CD4-positive, CD25-positive, alpha-beta regulatory T cell (primary cell): ENCODE measurements at regions not wholly inside any gene's neighbourhood (a gene's known extent, or its start where the extent isn't known, plus 50 kb on each side); places are given as distances from the start of the nearest gene placed in this dataset.

ENCODE experiments used
- ATAC-seq, 2 donors: fragments of 150-1000 bp; cut with Tn5 transposase; one replicate each; pipeline ENCODE4 v1.10.0; 2021; ENCODE audit warnings: low read depth in 2 of 2, moderate number of reproducible peaks in 2 of 2, moderate library complexity in 1 of 2
- DNase-seq, 3 donors: peaks; one replicate each; pipeline versions ENCODE4 v3.0.0 to v3.0.0-alpha.2; 2012 to 2022; ENCODE audit warnings: mixed read lengths in 1 of 3
- H3K27ac ChIP-seq: one replicate; pipeline ENCODE4 v1.7.0; 2013; ENCODE audit warnings: mild to moderate bottlenecking, low read length; ENCODE audit not compliant: insufficient read depth, poor library complexity, severe bottlenecking
- H3K27me3 ChIP-seq: one replicate; pipeline ENCODE4 v1.7.0; 2013; ENCODE audit warnings: low read length; ENCODE audit not compliant: control insufficient read depth, insufficient read depth
- H3K36me3 ChIP-seq: one replicate; pipeline ENCODE4 v1.7.0; 2013; ENCODE audit warnings: mild to moderate bottlenecking, low read length, moderate library complexity; ENCODE audit not compliant: control insufficient read depth, insufficient read depth
- H3K4me1 ChIP-seq: 2 replicates; pipeline ENCODE4 v1.7.0; 2013; ENCODE audit warnings: mild to moderate bottlenecking, low read length; ENCODE audit not compliant: insufficient read depth, control insufficient read depth, poor library complexity, severe bottlenecking
- H3K4me3 ChIP-seq: one replicate; pipeline ENCODE4 v1.7.0; 2013; ENCODE audit warnings: low read depth, mild to moderate bottlenecking, low read length, moderate library complexity
- H3K9me3 ChIP-seq, 2 experiments: 1 replicate in 1 of 2; 2 replicates in 1 of 2; pipeline ENCODE4 v1.7.0; 2013; ENCODE audit warnings: low read length in 2 of 2, mild to moderate bottlenecking in 1 of 2, moderate library complexity in 1 of 2; ENCODE audit not compliant: control insufficient read depth in 2 of 2
- H3K27ac Mint-ChIP-seq, 3 donors: one replicate each; pipeline ENCODE4 v1.8.0; 2020 to 2022; ENCODE audit warnings: mild to moderate bottlenecking in 3 of 3, mixed read lengths in 3 of 3, moderate library complexity in 2 of 3
- H3K27me3 Mint-ChIP-seq: one replicate; pipeline ENCODE4 v1.8.0; 2022; ENCODE audit warnings: mild to moderate bottlenecking, mixed read lengths
- H3K36me3 Mint-ChIP-seq: one replicate; pipeline ENCODE4 v1.8.0; 2020; ENCODE audit warnings: mixed read lengths
- H3K4me1 Mint-ChIP-seq, 4 donors: one replicate each; pipeline ENCODE4 v1.8.0; 2020 to 2022; ENCODE audit warnings: mixed read lengths in 4 of 4, mild to moderate bottlenecking in 1 of 4
- H3K4me3 Mint-ChIP-seq, 4 donors: one replicate each; pipeline ENCODE4 v1.8.0; 2020 to 2022; ENCODE audit warnings: mild to moderate bottlenecking in 4 of 4, mixed read lengths in 4 of 4, moderate library complexity in 3 of 4
- H3K9me3 Mint-ChIP-seq, 7 donors: one replicate each; pipeline ENCODE4 v1.8.0; 2020 to 2022; ENCODE audit warnings: mixed read lengths in 7 of 7, mild to moderate bottlenecking in 3 of 7, moderate library complexity in 2 of 7

- Histone ChIP-seq H3K27ac (no peak overlapping the region), H3K27me3 (no peaks in the 10 kb centered on the region), H3K9me3 (peaks cover 6 to 18% of the 10 kb centered on the region in 2 experiments), H3K36me3 (no peaks in the 10 kb centered on the region), H3K4me1 (no peaks in the 10 kb centered on the region), H3K4me3 (no peak overlapping the region)
- Mint-ChIP-seq H3K36me3 (no peaks in the 10 kb centered on the region), H3K4me3 (no peak overlapping the region), H3K4me1 (no peaks in the 10 kb centered on the region), H3K9me3 (peaks cover 0 to 42% (median 12%) of the 10 kb centered on the region in 7 donors), H3K27ac (no peak overlapping the region), H3K27me3 (peaks cover 6% of the 10 kb centered on the region)
- no peak for ATAC-seq
- no peak for DNase-seq
These were observed 1188.0 kb downstream of the CDH11 start for GRCh38 chr16:63933841-63934240.

- ATAC-seq (no peak), DNase-seq (no peak)
- H3K27ac Mint-ChIP-seq: no peak overlapping the region
- no peaks in the 10 kb centered on the region for H3K36me3 ChIP-seq
- H3K36me3 Mint-ChIP-seq: no peaks in the 10 kb centered on the region
- H3K4me3 Mint-ChIP-seq: no peak overlapping the region
- no peaks in the 10 kb centered on the region for H3K27me3 ChIP-seq
- peaks cover 4 to 29% (median 11%) of the 10 kb centered on the region in 7 donors for H3K9me3 Mint-ChIP-seq
- no peaks in the 10 kb centered on the region for H3K4me1 ChIP-seq
- H3K27me3 Mint-ChIP-seq: no peaks in the 10 kb centered on the region
- no peak overlapping the region for H3K4me3 ChIP-seq
- H3K4me1 Mint-ChIP-seq: no peaks in the 10 kb centered on the region
- no peak overlapping the region for H3K27ac ChIP-seq
- peaks cover 10 to 27% of the 10 kb centered on the region in 2 experiments for H3K9me3 ChIP-seq
These were observed 1193.4 kb downstream of the CDH11 start for GRCh38 chr16:63928421-63928820.

GRCh38 chr16:63925221-63925620, 1196.6 kb downstream of the CDH11 start:
- H3K27me3 Mint-ChIP-seq: no peaks in the 10 kb centered on the region
- H3K27me3 ChIP-seq: no peaks in the 10 kb centered on the region
- no peak for ATAC-seq
- no peaks in the 10 kb centered on the region for H3K4me1 ChIP-seq
- no peaks in the 10 kb centered on the region for H3K4me1 Mint-ChIP-seq
- H3K36me3 Mint-ChIP-seq: no peaks in the 10 kb centered on the region
- no peak overlapping the region for H3K27ac ChIP-seq
- no peak for DNase-seq
- H3K4me3 ChIP-seq: no peak overlapping the region
- peaks cover 6 to 26% (median 11%) of the 10 kb centered on the region in 7 donors for H3K9me3 Mint-ChIP-seq
- H3K9me3 ChIP-seq: peaks cover 5 to 27% of the 10 kb centered on the region in 2 experiments
- no peaks in the 10 kb centered on the region for H3K36me3 ChIP-seq
- no peak overlapping the region for H3K4me3 Mint-ChIP-seq
- no peak overlapping the region for H3K27ac Mint-ChIP-seq

- Mint-ChIP-seq H3K9me3 (peaks cover 10 to 42% (median 14%) of the 10 kb centered on the region in 7 donors), H3K36me3 (no peaks in the 10 kb centered on the region), H3K27me3 (no peaks in the 10 kb centered on the region), H3K27ac (no peak overlapping the region), H3K4me1 (no peaks in the 10 kb centered on the region), H3K4me3 (no peak overlapping the region)
- Histone ChIP-seq H3K36me3 (no peaks in the 10 kb centered on the region), H3K9me3 (peaks cover 0 to 24% of the 10 kb centered on the region in 2 experiments), H3K4me3 (no peak overlapping the region), H3K27ac (no peak overlapping the region), H3K27me3 (no peaks in the 10 kb centered on the region), H3K4me1 (no peaks in the 10 kb centered on the region)
- DNase-seq: no peak
- ATAC-seq: no peak
These were observed 1199.3 kb downstream of the CDH11 start for GRCh38 chr16:63922560-63922959.

GRCh38 chr16:63921737-63922295, 1200.0 kb downstream of the CDH11 start:
- H3K36me3 ChIP-seq: no peaks in the 10 kb centered on the region
- no peak overlapping the region for H3K4me3 Mint-ChIP-seq
- ATAC-seq (no peak), DNase-seq (no peak)
- no peaks in the 10 kb centered on the region for H3K36me3 Mint-ChIP-seq
- H3K27me3 Mint-ChIP-seq: no peaks in the 10 kb centered on the region
- no peaks in the 10 kb centered on the region for H3K27me3 ChIP-seq
- H3K9me3 ChIP-seq: peaks cover 0 to 24% of the 10 kb centered on the region in 2 experiments
- H3K4me1 Mint-ChIP-seq: no peaks in the 10 kb centered on the region
- H3K9me3 Mint-ChIP-seq: peaks cover 9 to 50% (median 15%) of the 10 kb centered on the region in 7 donors
- H3K27ac Mint-ChIP-seq: no peak overlapping the region
- H3K27ac ChIP-seq: no peak overlapping the region
- no peaks in the 10 kb centered on the region for H3K4me1 ChIP-seq
- H3K4me3 ChIP-seq: no peak overlapping the region

- Mint-ChIP-seq H3K9me3 (peaks cover 0 to 46% (median 12%) of the 10 kb centered on the region in 7 donors), H3K27ac (no peak overlapping the region), H3K36me3 (no peaks in the 10 kb centered on the region), H3K4me1 (no peaks in the 10 kb centered on the region), H3K4me3 (no peak overlapping the region), H3K27me3 (no peaks in the 10 kb centered on the region)
- Histone ChIP-seq H3K4me1 (no peaks in the 10 kb centered on the region), H3K36me3 (no peaks in the 10 kb centered on the region), H3K27ac (no peak overlapping the region), H3K4me3 (no peak overlapping the region), H3K27me3 (no peaks in the 10 kb centered on the region), H3K9me3 (peaks cover 8 to 14% of the 10 kb centered on the region in 2 experiments)
- DNase-seq (no peak), ATAC-seq (no peak)
These were observed 1208.6 kb downstream of the CDH11 start for GRCh38 chr16:63913290-63913689.

- Histone ChIP-seq H3K4me3 (no peak overlapping the region), H3K4me1 (no peaks in the 10 kb centered on the region), H3K27ac (no peak overlapping the region), H3K9me3 (peaks cover 5 to 21% of the 10 kb centered on the region in 2 experiments), H3K27me3 (no peaks in the 10 kb centered on the region), H3K36me3 (no peaks in the 10 kb centered on the region)
- H3K4me1 Mint-ChIP-seq: no peaks in the 10 kb centered on the region
- DNase-seq (no peak), ATAC-seq (no peak)
- H3K27ac Mint-ChIP-seq: no peak overlapping the region
- no peak overlapping the region for H3K4me3 Mint-ChIP-seq
- no peaks in the 10 kb centered on the region for H3K36me3 Mint-ChIP-seq
- H3K27me3 Mint-ChIP-seq: no peaks in the 10 kb centered on the region
- H3K9me3 Mint-ChIP-seq: peaks cover 0 to 41% (median 10%) of the 10 kb centered on the region in 7 donors
These were observed 1214.6 kb downstream of the CDH11 start for GRCh38 chr16:63907251-63907650.

- Histone ChIP-seq H3K27me3 (no peaks in the 10 kb centered on the region), H3K27ac (no peak overlapping the region), H3K4me3 (no peak overlapping the region), H3K4me1 (no peaks in the 10 kb centered on the region), H3K9me3 (peaks cover 5 to 18% of the 10 kb centered on the region in 2 experiments), H3K36me3 (no peaks in the 10 kb centered on the region)
- DNase-seq: no peak
- no peak overlapping the region for H3K4me3 Mint-ChIP-seq
- H3K27me3 Mint-ChIP-seq: no peaks in the 10 kb centered on the region
- no peak overlapping the region for H3K27ac Mint-ChIP-seq
- no peak for ATAC-seq
- H3K36me3 Mint-ChIP-seq: no peaks in the 10 kb centered on the region
- H3K4me1 Mint-ChIP-seq: no peaks in the 10 kb centered on the region
- H3K9me3 Mint-ChIP-seq: peaks cover 2 to 36% (median 15%) of the 10 kb centered on the region in 7 donors
These were observed 1216.9 kb downstream of the CDH11 start for GRCh38 chr16:63904930-63905329.
